ENCODE measurements at regions not wholly inside any gene's neighbourhood (a gene's known extent, or its start where the extent isn't known, plus 50 kb on each side); places are given as distances from the start of the nearest gene placed in this dataset.

- Histone ChIP-seq H3K4me1 (ENCODE audit: control insufficient read depth, extremely low read depth, insufficient read depth, low read length) (no peaks in the 10 kb centered on the region), H3K4me3 (replicated peaks in 1 of 3; ENCODE audit: insufficient read depth in 1 of 3, low read depth in 1 of 3, low read length in 3 of 3) (no peak overlapping the region), H3K9me3 (replicated peaks; ENCODE audit: control insufficient read depth, insufficient read depth, low read length) (peaks cover 7% of the 10 kb centered on the region), H3K9me1 (replicated peaks; ENCODE audit: control insufficient read depth, extremely low read depth, insufficient read depth, low read length) (no peaks in the 10 kb centered on the region), H3K4me2 (ENCODE audit: insufficient read depth, low read length) (no peak overlapping the region), H3K27ac (ENCODE audit: insufficient read depth, low read depth, low read length) (no peak overlapping the region), H2AFZ (ENCODE audit: low read depth, low read length) (no peak overlapping the region), H3K79me2 (ENCODE audit: control insufficient read depth, insufficient read depth, low read length) (no peaks in the 10 kb centered on the region), H3K27me3 (ENCODE audit: control insufficient read depth in 2 of 2, insufficient read depth in 2 of 2, low read length in 2 of 2) (no peaks in the 10 kb centered on the region), H4K20me1 (replicated peaks; ENCODE audit: control insufficient read depth, extremely low read depth, insufficient read depth, low read length) (no peaks in the 10 kb centered on the region), H3K9ac (replicated peaks; ENCODE audit: extremely low read depth, insufficient read depth, low read length) (no peak overlapping the region), H3K36me3 (ENCODE audit: control insufficient read depth in 2 of 2, extremely low read depth in 1 of 2, insufficient read depth in 2 of 2, low read length in 2 of 2) (no peaks in the 10 kb centered on the region)
- POLR2A ChIA-PET: no interaction called here
- intact Hi-C loops (cut with micrococcal nuclease) (no loop called here), dilution Hi-C loops (cut with MboI; ENCODE audit: extremely low pct_ligation_motif_present, low sequenced_read_pairs) (no loop called here)
- TF ChIP-seq EZH2 (IDR thresholded peaks at IDR 0.05; ENCODE audit: borderline replicate concordance, low read depth, low read length, severe bottlenecking) (no peak), POLR2AphosphoS5 (IDR thresholded peaks at IDR 0.05; ENCODE audit: insufficient read depth, low read depth, low read length) (no peak), POLR2A (IDR thresholded peaks at IDR 0.05; ENCODE audit: low read depth, low read length) (no peak), MYC (IDR thresholded peaks at IDR 0.05; ENCODE audit: low read depth, low read length) (no peak), FOS (IDR thresholded peaks at IDR 0.05; ENCODE audit: borderline replicate concordance, insufficient read depth, low read length) (no peak)
- no peak for DNase-seq (ENCODE audit: low read depth, low spot score)
- CTCF ChIA-PET: no interaction called here
- no peak for FAIRE-seq
- no TSS peak for BruUV-seq (replicated peaks)
These were observed 308.9 kb downstream of the DTWD2 start for GRCh38 chr5:118679264-118679940.

GRCh38 chr5:118678746-118679145, 309.6 kb downstream of the DTWD2 start:
- Histone ChIP-seq H3K4me1 (ENCODE audit: control insufficient read depth, extremely low read depth, insufficient read depth, low read length) (no peaks in the 10 kb centered on the region), H3K79me2 (ENCODE audit: control insufficient read depth, insufficient read depth, low read length) (no peaks in the 10 kb centered on the region), H3K9me1 (replicated peaks; ENCODE audit: control insufficient read depth, extremely low read depth, insufficient read depth, low read length) (no peaks in the 10 kb centered on the region), H4K20me1 (replicated peaks; ENCODE audit: control insufficient read depth, extremely low read depth, insufficient read depth, low read length) (no peaks in the 10 kb centered on the region), H3K9ac (replicated peaks; ENCODE audit: extremely low read depth, insufficient read depth, low read length) (no peak overlapping the region), H3K27me3 (ENCODE audit: control insufficient read depth in 2 of 2, insufficient read depth in 2 of 2, low read length in 2 of 2) (no peaks in the 10 kb centered on the region), H3K4me3 (replicated peaks in 1 of 3; ENCODE audit: insufficient read depth in 1 of 3, low read depth in 1 of 3, low read length in 3 of 3) (no peak overlapping the region), H3K4me2 (ENCODE audit: insufficient read depth, low read length) (no peak overlapping the region), H2AFZ (ENCODE audit: low read depth, low read length) (no peak overlapping the region), H3K27ac (ENCODE audit: insufficient read depth, low read depth, low read length) (no peak overlapping the region), H3K9me3 (replicated peaks; ENCODE audit: control insufficient read depth, insufficient read depth, low read length) (peaks cover 7% of the 10 kb centered on the region), H3K36me3 (ENCODE audit: control insufficient read depth in 2 of 2, extremely low read depth in 1 of 2, insufficient read depth in 2 of 2, low read length in 2 of 2) (no peaks in the 10 kb centered on the region)
- no TSS peak for BruUV-seq (replicated peaks)
- FAIRE-seq (no peak), DNase-seq (ENCODE audit: low read depth, low spot score) (no peak)
- ChIA-PET CTCF (no interaction called here), POLR2A (no interaction called here)
- no peak for TF ChIP-seq GATA2 (IDR thresholded peaks at IDR 0.05; ENCODE audit: insufficient read depth, insufficient read length, low read depth, low read length)
- TF ChIP-seq FOS (IDR thresholded peaks at IDR 0.05; ENCODE audit: borderline replicate concordance, insufficient read depth, low read length): no peak
- no peak for TF ChIP-seq POLR2AphosphoS5 (IDR thresholded peaks at IDR 0.05; ENCODE audit: insufficient read depth, low read depth, low read length)
- no peak for TF ChIP-seq POLR2A (IDR thresholded peaks at IDR 0.05; ENCODE audit: low read depth, low read length)
- TF ChIP-seq CTCF (IDR thresholded peaks at IDR 0.05; ENCODE audit: extremely low read depth in 1 of 2, insufficient read depth in 1 of 2, low read depth in 1 of 2, low read length in 2 of 2): no peak
- dilution Hi-C loops (cut with MboI; ENCODE audit: extremely low pct_ligation_motif_present, low sequenced_read_pairs): no loop called here
- intact Hi-C loops (cut with micrococcal nuclease): no loop called here
